WTC11 (cell line): ENCODE measurements at regions not wholly inside any gene's neighbourhood (a gene's known extent, or its start where the extent isn't known, plus 50 kb on each side); places are given as distances from the start of the nearest gene placed in this dataset.

Experiments used
- ATAC-seq: fragments of 200-7000 bp; cut with Tn5 transposase; 2 replicates; pipeline ENCODE4 v1.10.0; 2021; ENCODE audit warnings: mild to moderate bottlenecking, moderate library complexity
- CTCF ChIA-PET: fragments of 300-600 bp; sonication (Branson Sonifier 250); formaldehyde crosslinking; loops from one replicate; lab custom pipeline; 2021; ENCODE audit warnings: antibody characterized with exemption; lab: Charles Lee
- POLR2A ChIA-PET: fragments of 350-600 bp; sonication (Branson Sonifier 250); formaldehyde crosslinking; loops from one replicate; lab custom pipeline; 2021; ENCODE audit warnings: antibody characterized with exemption; lab: Charles Lee
- DNase-seq: peaks from one replicate; pipeline ENCODE4 v3.0.0; 2021; ENCODE audit warnings: low spot score
- H3K27ac Mint-ChIP-seq: 2 replicates; pipeline ENCODE4 v1.8.0; 2021; ENCODE audit warnings: mixed read lengths
- H3K27me3 Mint-ChIP-seq: 2 replicates; pipeline ENCODE4 v1.8.0; 2021; ENCODE audit warnings: low read depth, mild to moderate bottlenecking, moderate library complexity, mixed read lengths
- H3K36me3 Mint-ChIP-seq: 2 replicates; pipeline ENCODE4 v1.8.0; 2021; ENCODE audit warnings: mixed read lengths
- H3K4me1 Mint-ChIP-seq: 2 replicates; pipeline ENCODE4 v1.8.0; 2022; ENCODE audit warnings: mixed read lengths
- H3K4me3 Mint-ChIP-seq: 2 replicates; pipeline ENCODE4 v1.8.0; 2021; ENCODE audit warnings: mild to moderate bottlenecking, moderate library complexity, mixed read lengths
- H3K9me3 Mint-ChIP-seq: 2 replicates; pipeline ENCODE4 v1.8.0; 2021; ENCODE audit warnings: mixed read lengths
- CREM ChIP-seq: sonication (generic); formaldehyde crosslinking; IDR thresholded peaks from 2 replicates; pipeline ENCODE4 v1.8.1; 2022; ENCODE audit warnings: mild to moderate bottlenecking, missing genetic modification reagents, moderate library complexity
- EMX1 ChIP-seq: fragments of 250-450 bp; sonication (Bioruptor Pico); IDR thresholded peaks from 2 replicates; pipeline ENCODE4 v1.8.0; 2021; ENCODE audit warnings: mild to moderate bottlenecking
- GTF2I ChIP-seq: fragments of 250-450 bp; sonication (Bioruptor Pico); conservative IDR thresholded peaks from 2 replicates; pipeline ENCODE4 v1.4.0; 2021; ENCODE audit warnings: mild to moderate bottlenecking
- HMGA2 ChIP-seq: fragments of 250-450 bp; sonication (Bioruptor Pico); IDR thresholded peaks from 2 replicates; pipeline ENCODE4 v1.4.0; 2021; ENCODE audit warnings: mild to moderate bottlenecking, moderate library complexity
- NFYB ChIP-seq: sonication (generic); formaldehyde crosslinking; conservative IDR thresholded peaks from 2 replicates; pipeline ENCODE4 v1.8.0; 2022; ENCODE audit warnings: low read depth, missing genetic modification reagents
- PRRX2 ChIP-seq: fragments of 250-450 bp; sonication (Bioruptor Pico); IDR thresholded peaks from 2 replicates; pipeline ENCODE4 v1.8.0; 2021; ENCODE audit warnings: mild to moderate bottlenecking
- RELA ChIP-seq: sonication (generic); formaldehyde crosslinking; IDR thresholded peaks from 2 replicates; pipeline ENCODE4 v1.8.1; 2022; ENCODE audit warnings: missing genetic modification reagents, mild to moderate bottlenecking, borderline replicate concordance
- RORB ChIP-seq: fragments of 250-450 bp; sonication (Bioruptor Pico); IDR thresholded peaks from 2 replicates; pipeline ENCODE4 v1.9.0; 2021; ENCODE audit warnings: mild to moderate bottlenecking
- TEAD1 ChIP-seq: sonication (generic); formaldehyde crosslinking; IDR thresholded peaks from 2 replicates; pipeline ENCODE4 v1.8.0; 2022; ENCODE audit warnings: mild to moderate bottlenecking, missing genetic modification reagents
- ZNF396 ChIP-seq: fragments of 250-450 bp; sonication (Bioruptor Pico); IDR thresholded peaks from 2 replicates; pipeline ENCODE4 v1.8.0; 2021; ENCODE audit warnings: mild to moderate bottlenecking, moderate library complexity, borderline replicate concordance
- ZNF416 ChIP-seq: fragments of 250-450 bp; sonication (Bioruptor Pico); IDR thresholded peaks from 2 replicates; pipeline ENCODE4 v1.9.0; 2021; ENCODE audit warnings: mild to moderate bottlenecking, inconsistent platforms
- TF ChIP-seq, protein P1 (sequence below): fragments of 250-450 bp; sonication (Bioruptor Pico); IDR thresholded peaks from 2 replicates; pipeline ENCODE4 v1.9.0; 2021; ENCODE audit warnings: mild to moderate bottlenecking, borderline replicate concordance
- TF ChIP-seq, protein P2 (sequence below): sonication (generic); formaldehyde crosslinking; IDR thresholded peaks from 2 replicates; pipeline ENCODE4 v1.8.1; 2022; ENCODE audit warnings: mild to moderate bottlenecking, moderate library complexity, missing genetic modification reagents
- TF ChIP-seq, protein P3 (sequence below): sonication (generic); formaldehyde crosslinking; IDR thresholded peaks from 2 replicates; pipeline ENCODE4 v1.8.1; 2023; ENCODE audit warnings: mild to moderate bottlenecking, missing genetic modification reagents, borderline replicate concordance
- TF ChIP-seq, protein P4 (sequence below): fragments of 250-450 bp; sonication (Bioruptor Pico); IDR thresholded peaks from 2 replicates; pipeline ENCODE4 v1.8.0; 2021; ENCODE audit warnings: mild to moderate bottlenecking
- TF ChIP-seq, protein P5 (sequence below): sonication (generic); formaldehyde crosslinking; IDR thresholded peaks from 2 replicates; pipeline ENCODE4 v1.8.1; 2023; ENCODE audit warnings: mild to moderate bottlenecking, missing genetic modification reagents
- TF ChIP-seq, protein P6 (sequence below): sonication (generic); formaldehyde crosslinking; conservative IDR thresholded peaks from 2 replicates; pipeline ENCODE4 v1.8.1; 2022; ENCODE audit warnings: mild to moderate bottlenecking, missing genetic modification reagents
- TF ChIP-seq, protein P7 (sequence below): sonication (generic); formaldehyde crosslinking; IDR thresholded peaks from 2 replicates; pipeline ENCODE4 v1.8.1; 2022; ENCODE audit warnings: low read depth, mild to moderate bottlenecking, moderate library complexity, missing genetic modification reagents, borderline replicate concordance

DNA sequence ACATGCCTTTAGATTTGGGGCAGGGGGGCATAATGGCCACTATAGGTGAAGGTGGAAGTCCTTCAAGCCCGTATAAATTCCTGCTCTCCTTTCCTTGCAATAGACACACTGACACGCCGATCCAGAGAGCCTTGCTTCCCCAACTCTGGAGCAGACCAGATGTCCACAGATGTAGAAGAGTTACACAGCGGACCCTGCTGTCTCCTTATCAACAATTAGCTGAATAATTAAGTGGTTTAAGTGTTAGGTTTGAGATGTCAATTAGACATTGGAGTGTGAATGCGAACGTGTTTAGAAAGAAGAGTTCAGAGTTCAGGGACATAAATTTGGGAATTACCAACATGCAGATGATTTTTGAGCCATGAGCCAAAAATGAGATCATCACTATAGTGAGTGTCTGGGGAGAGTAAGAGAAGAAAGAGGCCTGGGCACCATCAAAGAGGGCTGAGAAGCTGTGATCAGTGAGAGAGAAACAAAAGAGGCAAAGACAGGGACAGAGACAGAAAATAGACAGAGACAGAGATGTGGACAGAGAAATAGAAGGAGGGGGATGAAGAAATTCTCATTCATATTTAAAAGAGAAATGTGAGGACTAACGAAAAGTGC is 734.4 kb upstream of the ADAMTS16 start (continued):
- TF ChIP-seq, protein P1, sequence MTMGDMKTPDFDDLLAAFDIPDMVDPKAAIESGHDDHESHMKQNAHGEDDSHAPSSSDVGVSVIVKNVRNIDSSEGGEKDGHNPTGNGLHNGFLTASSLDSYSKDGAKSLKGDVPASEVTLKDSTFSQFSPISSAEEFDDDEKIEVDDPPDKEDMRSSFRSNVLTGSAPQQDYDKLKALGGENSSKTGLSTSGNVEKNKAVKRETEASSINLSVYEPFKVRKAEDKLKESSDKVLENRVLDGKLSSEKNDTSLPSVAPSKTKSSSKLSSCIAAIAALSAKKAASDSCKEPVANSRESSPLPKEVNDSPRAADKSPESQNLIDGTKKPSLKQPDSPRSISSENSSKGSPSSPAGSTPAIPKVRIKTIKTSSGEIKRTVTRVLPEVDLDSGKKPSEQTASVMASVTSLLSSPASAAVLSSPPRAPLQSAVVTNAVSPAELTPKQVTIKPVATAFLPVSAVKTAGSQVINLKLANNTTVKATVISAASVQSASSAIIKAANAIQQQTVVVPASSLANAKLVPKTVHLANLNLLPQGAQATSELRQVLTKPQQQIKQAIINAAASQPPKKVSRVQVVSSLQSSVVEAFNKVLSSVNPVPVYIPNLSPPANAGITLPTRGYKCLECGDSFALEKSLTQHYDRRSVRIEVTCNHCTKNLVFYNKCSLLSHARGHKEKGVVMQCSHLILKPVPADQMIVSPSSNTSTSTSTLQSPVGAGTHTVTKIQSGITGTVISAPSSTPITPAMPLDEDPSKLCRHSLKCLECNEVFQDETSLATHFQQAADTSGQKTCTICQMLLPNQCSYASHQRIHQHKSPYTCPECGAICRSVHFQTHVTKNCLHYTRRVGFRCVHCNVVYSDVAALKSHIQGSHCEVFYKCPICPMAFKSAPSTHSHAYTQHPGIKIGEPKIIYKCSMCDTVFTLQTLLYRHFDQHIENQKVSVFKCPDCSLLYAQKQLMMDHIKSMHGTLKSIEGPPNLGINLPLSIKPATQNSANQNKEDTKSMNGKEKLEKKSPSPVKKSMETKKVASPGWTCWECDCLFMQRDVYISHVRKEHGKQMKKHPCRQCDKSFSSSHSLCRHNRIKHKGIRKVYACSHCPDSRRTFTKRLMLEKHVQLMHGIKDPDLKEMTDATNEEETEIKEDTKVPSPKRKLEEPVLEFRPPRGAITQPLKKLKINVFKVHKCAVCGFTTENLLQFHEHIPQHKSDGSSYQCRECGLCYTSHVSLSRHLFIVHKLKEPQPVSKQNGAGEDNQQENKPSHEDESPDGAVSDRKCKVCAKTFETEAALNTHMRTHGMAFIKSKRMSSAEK (CRISPR knock-in tag) = no peak
- TF ChIP-seq, protein P2, sequence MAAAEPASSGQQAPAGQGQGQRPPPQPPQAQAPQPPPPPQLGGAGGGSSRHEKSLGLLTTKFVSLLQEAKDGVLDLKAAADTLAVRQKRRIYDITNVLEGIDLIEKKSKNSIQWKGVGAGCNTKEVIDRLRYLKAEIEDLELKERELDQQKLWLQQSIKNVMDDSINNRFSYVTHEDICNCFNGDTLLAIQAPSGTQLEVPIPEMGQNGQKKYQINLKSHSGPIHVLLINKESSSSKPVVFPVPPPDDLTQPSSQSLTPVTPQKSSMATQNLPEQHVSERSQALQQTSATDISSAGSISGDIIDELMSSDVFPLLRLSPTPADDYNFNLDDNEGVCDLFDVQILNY (CRISPR knock-in tag) = no peak
- no peak for TF ChIP-seq ZNF416
- TF ChIP-seq, protein P3, sequence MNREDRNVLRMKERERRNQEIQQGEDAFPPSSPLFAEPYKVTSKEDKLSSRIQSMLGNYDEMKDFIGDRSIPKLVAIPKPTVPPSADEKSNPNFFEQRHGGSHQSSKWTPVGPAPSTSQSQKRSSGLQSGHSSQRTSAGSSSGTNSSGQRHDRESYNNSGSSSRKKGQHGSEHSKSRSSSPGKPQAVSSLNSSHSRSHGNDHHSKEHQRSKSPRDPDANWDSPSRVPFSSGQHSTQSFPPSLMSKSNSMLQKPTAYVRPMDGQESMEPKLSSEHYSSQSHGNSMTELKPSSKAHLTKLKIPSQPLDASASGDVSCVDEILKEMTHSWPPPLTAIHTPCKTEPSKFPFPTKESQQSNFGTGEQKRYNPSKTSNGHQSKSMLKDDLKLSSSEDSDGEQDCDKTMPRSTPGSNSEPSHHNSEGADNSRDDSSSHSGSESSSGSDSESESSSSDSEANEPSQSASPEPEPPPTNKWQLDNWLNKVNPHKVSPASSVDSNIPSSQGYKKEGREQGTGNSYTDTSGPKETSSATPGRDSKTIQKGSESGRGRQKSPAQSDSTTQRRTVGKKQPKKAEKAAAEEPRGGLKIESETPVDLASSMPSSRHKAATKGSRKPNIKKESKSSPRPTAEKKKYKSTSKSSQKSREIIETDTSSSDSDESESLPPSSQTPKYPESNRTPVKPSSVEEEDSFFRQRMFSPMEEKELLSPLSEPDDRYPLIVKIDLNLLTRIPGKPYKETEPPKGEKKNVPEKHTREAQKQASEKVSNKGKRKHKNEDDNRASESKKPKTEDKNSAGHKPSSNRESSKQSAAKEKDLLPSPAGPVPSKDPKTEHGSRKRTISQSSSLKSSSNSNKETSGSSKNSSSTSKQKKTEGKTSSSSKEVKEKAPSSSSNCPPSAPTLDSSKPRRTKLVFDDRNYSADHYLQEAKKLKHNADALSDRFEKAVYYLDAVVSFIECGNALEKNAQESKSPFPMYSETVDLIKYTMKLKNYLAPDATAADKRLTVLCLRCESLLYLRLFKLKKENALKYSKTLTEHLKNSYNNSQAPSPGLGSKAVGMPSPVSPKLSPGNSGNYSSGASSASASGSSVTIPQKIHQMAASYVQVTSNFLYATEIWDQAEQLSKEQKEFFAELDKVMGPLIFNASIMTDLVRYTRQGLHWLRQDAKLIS (CRISPR knock-in tag) = no peak
- TF ChIP-seq, protein P4, sequence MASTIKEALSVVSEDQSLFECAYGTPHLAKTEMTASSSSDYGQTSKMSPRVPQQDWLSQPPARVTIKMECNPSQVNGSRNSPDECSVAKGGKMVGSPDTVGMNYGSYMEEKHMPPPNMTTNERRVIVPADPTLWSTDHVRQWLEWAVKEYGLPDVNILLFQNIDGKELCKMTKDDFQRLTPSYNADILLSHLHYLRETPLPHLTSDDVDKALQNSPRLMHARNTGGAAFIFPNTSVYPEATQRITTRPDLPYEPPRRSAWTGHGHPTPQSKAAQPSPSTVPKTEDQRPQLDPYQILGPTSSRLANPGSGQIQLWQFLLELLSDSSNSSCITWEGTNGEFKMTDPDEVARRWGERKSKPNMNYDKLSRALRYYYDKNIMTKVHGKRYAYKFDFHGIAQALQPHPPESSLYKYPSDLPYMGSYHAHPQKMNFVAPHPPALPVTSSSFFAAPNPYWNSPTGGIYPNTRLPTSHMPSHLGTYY (CRISPR knock-in tag) = no peak
- TF ChIP-seq NFYB = no peak
- no peak for TF ChIP-seq RELA (CRISPR knock-in tag)

DNA sequence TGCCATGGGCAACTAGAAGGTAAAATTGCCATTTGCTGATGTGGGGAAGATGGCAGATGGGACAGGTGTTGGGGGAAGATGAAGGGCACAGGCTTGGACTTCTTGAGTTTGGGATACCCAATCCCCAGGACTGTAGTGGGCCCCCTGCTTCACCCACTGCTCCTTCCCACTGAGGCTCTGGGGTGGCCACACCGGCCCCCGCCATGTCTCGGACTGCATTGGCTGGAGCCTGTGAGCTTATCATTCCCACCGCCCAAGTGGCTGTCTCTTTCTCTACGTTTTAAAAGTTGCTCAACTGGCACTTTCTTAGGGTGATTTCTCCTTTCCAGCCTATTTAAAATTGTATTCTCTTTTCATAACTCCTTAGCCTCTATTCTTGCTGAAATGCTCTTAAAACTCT is 730.0 kb upstream of the ADAMTS16 start:
- ATAC-seq (no peak), DNase-seq (no peak)
- peaks cover 15% of the 10 kb centered on the region for H3K4me1 Mint-ChIP-seq
- no peaks in the 10 kb centered on the region for H3K27me3 Mint-ChIP-seq
- CTCF ChIA-PET = no interaction called here
- H3K9me3 Mint-ChIP-seq = no peaks in the 10 kb centered on the region
- no peak overlapping the region for H3K27ac Mint-ChIP-seq
- no peaks in the 10 kb centered on the region for H3K36me3 Mint-ChIP-seq
- POLR2A ChIA-PET = no interaction called here
- no peak overlapping the region for H3K4me3 Mint-ChIP-seq
- TF ChIP-seq ZNF396 (CRISPR knock-in tag) = no peak
- no peak for TF ChIP-seq RORB (CRISPR knock-in tag)
- TF ChIP-seq PRRX2 (CRISPR knock-in tag) = no peak
- TF ChIP-seq, protein P3 (CRISPR knock-in tag) = no peak
- TF ChIP-seq EMX1 (CRISPR knock-in tag) = no peak
- TF ChIP-seq CREM = no peak
- no peak for TF ChIP-seq HMGA2 (CRISPR knock-in tag)
- no peak for TF ChIP-seq GTF2I (CRISPR knock-in tag)
- TF ChIP-seq, protein P5, sequence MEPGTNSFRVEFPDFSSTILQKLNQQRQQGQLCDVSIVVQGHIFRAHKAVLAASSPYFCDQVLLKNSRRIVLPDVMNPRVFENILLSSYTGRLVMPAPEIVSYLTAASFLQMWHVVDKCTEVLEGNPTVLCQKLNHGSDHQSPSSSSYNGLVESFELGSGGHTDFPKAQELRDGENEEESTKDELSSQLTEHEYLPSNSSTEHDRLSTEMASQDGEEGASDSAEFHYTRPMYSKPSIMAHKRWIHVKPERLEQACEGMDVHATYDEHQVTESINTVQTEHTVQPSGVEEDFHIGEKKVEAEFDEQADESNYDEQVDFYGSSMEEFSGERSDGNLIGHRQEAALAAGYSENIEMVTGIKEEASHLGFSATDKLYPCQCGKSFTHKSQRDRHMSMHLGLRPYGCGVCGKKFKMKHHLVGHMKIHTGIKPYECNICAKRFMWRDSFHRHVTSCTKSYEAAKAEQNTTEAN (CRISPR knock-in tag) = no peak
- TF ChIP-seq TEAD1 (CRISPR knock-in tag) = no peak
- TF ChIP-seq, protein P6, sequence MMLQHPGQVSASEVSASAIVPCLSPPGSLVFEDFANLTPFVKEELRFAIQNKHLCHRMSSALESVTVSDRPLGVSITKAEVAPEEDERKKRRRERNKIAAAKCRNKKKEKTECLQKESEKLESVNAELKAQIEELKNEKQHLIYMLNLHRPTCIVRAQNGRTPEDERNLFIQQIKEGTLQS = no peak
- TF ChIP-seq, protein P7, sequence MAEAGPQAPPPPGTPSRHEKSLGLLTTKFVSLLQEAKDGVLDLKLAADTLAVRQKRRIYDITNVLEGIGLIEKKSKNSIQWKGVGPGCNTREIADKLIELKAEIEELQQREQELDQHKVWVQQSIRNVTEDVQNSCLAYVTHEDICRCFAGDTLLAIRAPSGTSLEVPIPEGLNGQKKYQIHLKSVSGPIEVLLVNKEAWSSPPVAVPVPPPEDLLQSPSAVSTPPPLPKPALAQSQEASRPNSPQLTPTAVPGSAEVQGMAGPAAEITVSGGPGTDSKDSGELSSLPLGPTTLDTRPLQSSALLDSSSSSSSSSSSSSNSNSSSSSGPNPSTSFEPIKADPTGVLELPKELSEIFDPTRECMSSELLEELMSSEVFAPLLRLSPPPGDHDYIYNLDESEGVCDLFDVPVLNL (CRISPR knock-in tag) = no peak
